OCI-LY7 (cell line): ENCODE measurements at regions not wholly inside any gene's neighbourhood (a gene's known extent, or its start where the extent isn't known, plus 50 kb on each side); places are given as distances from the start of the nearest gene placed in this dataset.

ENCODE experiments used
- BruUV-seq: library from RNA; stranded (reverse); fragments of 400-500 nt; replicated peaks from 2 replicates; lab custom pipeline; 2021; lab: Mats Ljungman, UMichigan
- CTCF ChIA-PET: fragments of 300-600 bp; sonication (Branson Sonifier 250); formaldehyde crosslinking; loops from one replicate; lab custom pipeline; 2022; ENCODE audit warnings: antibody characterized with exemption; ENCODE audit not compliant: unreplicated experiment; lab: Charles Lee
- POLR2A ChIA-PET: fragments of 300-600 bp; sonication (Branson Sonifier 250); formaldehyde crosslinking; loops from one replicate; lab custom pipeline; 2022; ENCODE audit warnings: antibody characterized with exemption; lab: Charles Lee
- DNase-seq: peaks from one replicate; pipeline ENCODE4 v3.0.0-alpha.2; 2015; ENCODE audit warnings: low spot score
- H2AFZ ChIP-seq: fragments of 200-600 bp; sonication (generic), shearing (Covaris generic); 2 replicates; pipeline ENCODE4 v1.6.1; 2014; ENCODE audit warnings: mild to moderate bottlenecking, antibody characterized with exemption, low read length, moderate library complexity
- H3K27ac ChIP-seq: fragments of 200-600 bp; sonication (generic); 2 replicates; pipeline ENCODE4 v1.5.1; 2014; ENCODE audit warnings: mixed run types, low read depth, mild to moderate bottlenecking, moderate library complexity, low read length, inconsistent platforms; ENCODE audit not compliant: poor library complexity, severe bottlenecking
- H3K36me3 ChIP-seq: fragments of 200-600 bp; sonication (generic); 2 replicates; pipeline ENCODE4 v1.6.1; 2014; ENCODE audit warnings: mild to moderate bottlenecking, antibody characterized with exemption, low read length, moderate library complexity, mixed read lengths; ENCODE audit not compliant: insufficient read depth
- H3K4me1 ChIP-seq: fragments of 200-600 bp; sonication (generic); 2 replicates; pipeline ENCODE4 v1.5.1; 2014; ENCODE audit warnings: mild to moderate bottlenecking, low read length; ENCODE audit not compliant: insufficient read depth, poor library complexity, severe bottlenecking
- H3K4me2 ChIP-seq: fragments of 200-600 bp; sonication (generic); 2 replicates; pipeline ENCODE4 v1.6.1; 2014; ENCODE audit warnings: mild to moderate bottlenecking, low read length
- H3K4me3 ChIP-seq: fragments of 200-600 bp; sonication (generic); 2 replicates; pipeline ENCODE4 v1.5.1; 2014; ENCODE audit warnings: mild to moderate bottlenecking, low read depth, low read length; ENCODE audit not compliant: poor library complexity, severe bottlenecking
- H3K79me2 ChIP-seq: fragments of 200-600 bp; sonication (generic); 2 replicates; pipeline ENCODE4 v1.6.1; 2016; ENCODE audit warnings: low read depth, mild to moderate bottlenecking, low read length, moderate library complexity, mixed read lengths; ENCODE audit not compliant: insufficient read depth
- H3K9me2 ChIP-seq: fragments of 200-600 bp; sonication (generic); 2 replicates; pipeline ENCODE4 v1.6.1; 2016; ENCODE audit warnings: mild to moderate bottlenecking, low read length, mixed read lengths; ENCODE audit not compliant: insufficient read depth
- H3K9me3 ChIP-seq: fragments of 200-600 bp; sonication (generic); 2 replicates; pipeline ENCODE4 v1.6.1; 2014; ENCODE audit warnings: mild to moderate bottlenecking, mixed run types, low read length, mixed read lengths
- H4K20me1 ChIP-seq: fragments of 200-600 bp; sonication (generic); 2 replicates; pipeline ENCODE4 v1.6.1; 2014; ENCODE audit warnings: mild to moderate bottlenecking, antibody characterized with exemption, low read length, moderate library complexity, mixed read lengths; ENCODE audit not compliant: insufficient read depth
- EZH2phosphoT487 ChIP-seq: fragments of 200-600 bp; sonication (generic); IDR thresholded peaks from 2 replicates; pipeline ENCODE4 v1.6.1; 2018; ENCODE audit warnings: low read depth, borderline replicate concordance, mild to moderate bottlenecking, mixed run types, antibody characterized with exemption, low read length, moderate library complexity, mixed read lengths
- intact Hi-C: fragments of 100-400 bp; cut with micrococcal nuclease; formaldehyde crosslinking; loops from one replicate; pipeline ENCODE4 v1.10.0; 2022; ENCODE audit not compliant: unreplicated experiment
- TF ChIP-seq, protein P1 (sequence below): fragments of 200-600 bp; sonication (generic); conservative IDR thresholded peaks from 2 replicates; pipeline ENCODE4 v1.5.1; 2014; ENCODE audit warnings: mild to moderate bottlenecking, antibody characterized with exemption, low read length, moderate library complexity, mixed read lengths

DNA sequence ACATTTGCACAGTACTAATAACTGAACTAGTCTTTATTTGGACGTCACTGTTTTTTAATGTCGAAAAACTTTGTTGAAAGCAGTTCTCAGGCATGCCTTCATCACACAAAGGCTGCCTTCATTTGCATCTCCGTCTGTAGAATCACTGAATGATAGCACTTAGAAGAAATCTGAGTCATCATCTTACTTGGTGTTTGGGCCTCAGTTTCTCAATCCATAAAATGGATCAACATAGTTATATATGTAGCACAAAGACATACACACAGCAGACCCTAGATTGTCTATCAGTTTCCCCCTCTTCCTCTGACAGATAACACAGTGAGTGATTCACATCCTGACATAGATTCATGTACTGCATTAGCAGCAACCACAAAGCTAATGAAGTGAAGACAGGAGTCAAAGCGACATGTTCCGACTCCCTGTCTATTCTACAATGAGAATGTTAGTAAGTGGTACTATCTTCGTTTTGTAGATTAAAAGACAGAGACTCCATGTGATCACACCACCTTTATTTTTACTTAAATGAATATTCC is 80.4 kb upstream of the PDE10A start:
- H3K36me3 ChIP-seq = no peaks in the 10 kb centered on the region
- intact Hi-C loops = no loop called here
- no peak overlapping the region for H3K4me3 ChIP-seq
- no peaks in the 10 kb centered on the region for H4K20me1 ChIP-seq
- no peaks in the 10 kb centered on the region for H3K9me2 ChIP-seq
- no peaks in the 10 kb centered on the region for H3K9me3 ChIP-seq
- no peak overlapping the region for H3K4me2 ChIP-seq
- ChIA-PET POLR2A (no interaction called here), CTCF (no interaction called here)
- no peaks in the 10 kb centered on the region for H3K4me1 ChIP-seq
- H2AFZ ChIP-seq = no peak overlapping the region
- H3K79me2 ChIP-seq = no peaks in the 10 kb centered on the region
- BruUV-seq = no TSS peak
- TF ChIP-seq, protein P1, sequence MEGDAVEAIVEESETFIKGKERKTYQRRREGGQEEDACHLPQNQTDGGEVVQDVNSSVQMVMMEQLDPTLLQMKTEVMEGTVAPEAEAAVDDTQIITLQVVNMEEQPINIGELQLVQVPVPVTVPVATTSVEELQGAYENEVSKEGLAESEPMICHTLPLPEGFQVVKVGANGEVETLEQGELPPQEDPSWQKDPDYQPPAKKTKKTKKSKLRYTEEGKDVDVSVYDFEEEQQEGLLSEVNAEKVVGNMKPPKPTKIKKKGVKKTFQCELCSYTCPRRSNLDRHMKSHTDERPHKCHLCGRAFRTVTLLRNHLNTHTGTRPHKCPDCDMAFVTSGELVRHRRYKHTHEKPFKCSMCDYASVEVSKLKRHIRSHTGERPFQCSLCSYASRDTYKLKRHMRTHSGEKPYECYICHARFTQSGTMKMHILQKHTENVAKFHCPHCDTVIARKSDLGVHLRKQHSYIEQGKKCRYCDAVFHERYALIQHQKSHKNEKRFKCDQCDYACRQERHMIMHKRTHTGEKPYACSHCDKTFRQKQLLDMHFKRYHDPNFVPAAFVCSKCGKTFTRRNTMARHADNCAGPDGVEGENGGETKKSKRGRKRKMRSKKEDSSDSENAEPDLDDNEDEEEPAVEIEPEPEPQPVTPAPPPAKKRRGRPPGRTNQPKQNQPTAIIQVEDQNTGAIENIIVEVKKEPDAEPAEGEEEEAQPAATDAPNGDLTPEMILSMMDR = no peak
- no peak for TF ChIP-seq EZH2phosphoT487
- H3K27ac ChIP-seq = no peak overlapping the region
- DNase-seq = no peak

DNA sequence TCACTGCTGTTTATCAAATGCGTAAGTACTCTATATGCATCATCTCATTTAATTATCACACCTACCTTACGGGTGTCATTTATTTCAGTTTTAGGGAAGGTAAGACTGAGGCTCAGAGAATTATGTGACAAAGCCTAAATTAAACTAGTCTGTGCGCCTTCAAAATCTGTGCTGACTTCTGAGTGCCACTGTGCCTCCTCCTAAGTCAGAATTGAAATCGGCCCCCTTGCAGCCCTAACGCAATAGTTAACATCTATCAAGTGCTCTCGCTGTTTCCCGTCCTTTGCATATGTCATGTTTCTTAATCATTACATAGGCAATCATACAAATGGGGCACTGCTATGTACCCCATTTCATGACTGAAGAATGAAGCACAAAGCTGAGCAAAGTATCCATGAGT is 79.0 kb upstream of the PDE10A start:
- no peak overlapping the region for H3K27ac ChIP-seq

DNA sequence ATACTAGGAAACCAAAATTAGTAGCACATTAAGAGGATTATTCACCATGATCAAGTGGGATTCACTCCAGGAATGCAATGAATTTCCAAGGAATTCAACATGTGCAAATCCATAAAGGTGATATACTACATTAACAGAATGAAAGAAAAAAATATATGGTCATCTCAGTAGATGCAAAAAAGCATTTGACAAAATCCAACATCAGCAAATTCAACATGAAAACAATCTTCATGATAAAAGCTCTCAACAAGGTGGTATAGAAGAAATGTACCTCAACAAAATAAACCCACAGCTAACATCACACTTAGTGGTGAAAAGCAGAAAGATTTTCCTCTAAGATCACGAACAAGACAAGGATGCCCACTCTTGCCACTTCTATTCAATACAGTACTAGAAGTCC is 74.4 kb upstream of the PDE10A start:
- H3K79me2 ChIP-seq = no peaks in the 10 kb centered on the region
- ChIA-PET CTCF (no interaction called here), POLR2A (no interaction called here)
- no TSS peak for BruUV-seq
- H3K4me3 ChIP-seq = no peak overlapping the region
- no peaks in the 10 kb centered on the region for H3K36me3 ChIP-seq
- H4K20me1 ChIP-seq = no peaks in the 10 kb centered on the region
- no peak for DNase-seq
- intact Hi-C loops = no loop called here
- no peaks in the 10 kb centered on the region for H3K4me1 ChIP-seq
- no peak for TF ChIP-seq EZH2phosphoT487
- TF ChIP-seq, protein P1 = no peak
- H3K9me3 ChIP-seq = no peaks in the 10 kb centered on the region
- no peak overlapping the region for H3K4me2 ChIP-seq
- no peak overlapping the region for H2AFZ ChIP-seq
- H3K27ac ChIP-seq = no peak overlapping the region
- H3K9me2 ChIP-seq = no peaks in the 10 kb centered on the region

More for the DNA sequence above, 79.0 kb upstream of the PDE10A start:
- no peak for DNase-seq
- CTCF ChIA-PET = no interaction called here
- H3K79me2 ChIP-seq = no peaks in the 10 kb centered on the region
- TF ChIP-seq EZH2phosphoT487 = no peak
- TF ChIP-seq, protein P1 = no peak
- intact Hi-C loops = no loop called here
- no peaks in the 10 kb centered on the region for H4K20me1 ChIP-seq
- BruUV-seq = no TSS peak
- no peak overlapping the region for H3K4me3 ChIP-seq
- no peaks in the 10 kb centered on the region for H3K9me2 ChIP-seq
- POLR2A ChIA-PET = no interaction called here
- H3K36me3 ChIP-seq = no peaks in the 10 kb centered on the region
- H3K9me3 ChIP-seq = no peaks in the 10 kb centered on the region
- H3K4me1 ChIP-seq = no peaks in the 10 kb centered on the region
- no peak overlapping the region for H2AFZ ChIP-seq
- no peak overlapping the region for H3K4me2 ChIP-seq
